ENCODE measurements at regions not wholly inside any gene's neighbourhood (a gene's known extent, or its start where the extent isn't known, plus 50 kb on each side); places are given as distances from the start of the nearest gene placed in this dataset.
"Not testable (repeated sequence)": the region's sequence is repeated elsewhere in the genome, so short reads cannot be mapped to it uniquely, and the experiment has no call there.

DNA sequence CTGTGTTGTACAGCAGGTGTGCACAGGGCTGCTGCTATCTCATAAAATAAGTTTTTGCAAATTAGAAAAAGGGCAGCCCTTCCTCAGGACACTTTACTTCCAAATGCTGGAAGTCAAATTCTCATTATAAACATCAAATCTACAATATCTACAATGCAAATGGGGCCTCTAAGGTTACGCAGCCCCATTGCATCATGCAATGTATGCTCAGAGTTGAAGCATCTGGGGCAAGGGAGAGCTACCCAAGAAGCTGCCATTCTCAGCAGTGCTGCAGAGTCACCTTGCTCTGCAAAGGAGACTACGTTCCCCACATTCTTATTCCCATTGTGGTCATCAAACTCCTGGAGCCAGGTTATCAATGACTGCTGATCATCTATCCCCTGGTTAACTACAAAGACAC is 208.9 kb upstream of the POGK start:
- H3K27me3 ChIP-seq = no peaks in the 10 kb centered on the region
- TF ChIP-seq POLR2A (IDR thresholded peaks at IDR 0.05) (no peak), CTCF (IDR thresholded peaks at IDR 0.05) (no peak)
- H3K4me1 ChIP-seq = no peaks in the 10 kb centered on the region
- H3K27ac ChIP-seq = no peak overlapping the region
- WGBS, 4 donors = 74 to 86% (median 82%) methylated on average over 2 of the region's 2 CpGs
- no peak overlapping the region for H3K4me3 ChIP-seq
- DNase-seq (no peak), ATAC-seq (no peak)
- intact Hi-C loops (cut with DNase I) = no loop called here
- H3K36me3 ChIP-seq = no peaks in the 10 kb centered on the region
- H3K9me3 ChIP-seq = no peaks in the 10 kb centered on the region

GRCh38 chr1:166638137-166638536 is 201.1 kb upstream of the POGK start:
- H3K4me3 ChIP-seq = no peak overlapping the region
- peaks cover 0 to 4% (median 0%) of the 10 kb centered on the region in 12 donors for H3K9me3 ChIP-seq
- H3K27me3 ChIP-seq = no peaks in the 10 kb centered on the region
- no peak overlapping the region for H3K27ac ChIP-seq
- 50 to 90% (median 82%) methylated on average over 1 to 5 of the region's 5 CpGs for WGBS, 4 donors
- DNase-seq (no peak), ATAC-seq (no peak)
- H3K36me3 ChIP-seq = no peaks in the 10 kb centered on the region
- TF ChIP-seq POLR2A (IDR thresholded peaks at IDR 0.05) = no peak
- TF ChIP-seq CTCF (IDR thresholded peaks at IDR 0.05) = no peak
- no peaks in the 10 kb centered on the region for H3K4me1 ChIP-seq
- intact Hi-C loops (cut with DNase I) = no loop called here

GRCh38 chr1:166657228-166657627 is 182.0 kb upstream of the POGK start:
- H3K4me3 ChIP-seq; H3K36me3 ChIP-seq; H3K4me1 ChIP-seq; intact Hi-C loops (cut with DNase I); H3K27ac ChIP-seq; DNase-seq; H3K27me3 ChIP-seq; ATAC-seq: not testable (repeated sequence)
- WGBS, 4 donors = 52 to 85% (median 67%) methylated on average over 2 of the region's 2 CpGs
- H3K9me3 ChIP-seq = peaks cover 0 to 10% (median 0%) of the 10 kb centered on the region in 12 donors

GRCh38 chr1:166666790-166667189 is 172.5 kb upstream of the POGK start:
- H3K4me3 ChIP-seq; H3K9me3 ChIP-seq; ATAC-seq; H3K27me3 ChIP-seq; DNase-seq; H3K4me1 ChIP-seq; H3K36me3 ChIP-seq; intact Hi-C loops (cut with DNase I); H3K27ac ChIP-seq: not testable (repeated sequence)
- 70 to 83% (median 80%) methylated on average over 3 of the region's 3 CpGs for WGBS, 4 donors

- H3K27ac ChIP-seq; H3K4me3 ChIP-seq; intact Hi-C loops (cut with DNase I); H3K4me1 ChIP-seq; ATAC-seq; H3K27me3 ChIP-seq; H3K9me3 ChIP-seq; H3K36me3 ChIP-seq; DNase-seq: not testable (repeated sequence)
- 57 to 89% (median 80%) methylated on average over 1 of the region's 1 CpG for WGBS, 4 donors
These were observed 171.7 kb upstream of the POGK start for GRCh38 chr1:166667600-166667999.

GRCh38 chr1:166671627-166672026 is 167.6 kb upstream of the POGK start:
- no peak for TF ChIP-seq POLR2A (IDR thresholded peaks at IDR 0.05)
- TF ChIP-seq CTCF (IDR thresholded peaks at IDR 0.05) = no peak
- Histone ChIP-seq H3K4me1 (no peaks in the 10 kb centered on the region), H3K36me3 (no peaks in the 10 kb centered on the region), H3K27ac (no peak overlapping the region), H3K4me3 (no peak overlapping the region), H3K9me3 (no peaks in the 10 kb centered on the region), H3K27me3 (no peaks in the 10 kb centered on the region)
- WGBS, 4 donors = 78 to 84% (median 81%) methylated on average over 3 of the region's 3 CpGs
- ATAC-seq (no peak), DNase-seq (no peak)
- intact Hi-C loops (cut with DNase I) = no loop called here
